GM21360 (cell line): ENCODE measurements at regions not wholly inside any gene's neighbourhood (a gene's known extent, or its start where the extent isn't known, plus 50 kb on each side); places are given as distances from the start of the nearest gene placed in this dataset.
"Not testable (repeated sequence)": the region's sequence is repeated elsewhere in the genome, so short reads cannot be mapped to it uniquely, and the experiment has no call there.

Experiments used
- ATAC-seq: cut with Tn5 transposase; IDR thresholded peaks from one replicate; pipeline ENCODE4 v1.9.1; 2021; ENCODE audit warnings: mild to moderate bottlenecking, moderate library complexity; ENCODE audit not compliant: unreplicated experiment

- no peak for ATAC-seq
Measured at GRCh38 chr9:11701706-11702105, 991.5 kb upstream of the TYRP1 start.

GRCh38 chr9:11702548-11702947 is 990.6 kb upstream of the TYRP1 start:
- no peak for ATAC-seq

- ATAC-seq = not testable (repeated sequence)
Measured at GRCh38 chr9:11704198-11704597, 989.0 kb upstream of the TYRP1 start.

GRCh38 chr9:11708899-11709298 is 984.3 kb upstream of the TYRP1 start:
- ATAC-seq = no peak

GRCh38 chr9:11709567-11709966 is 983.6 kb upstream of the TYRP1 start:
- no peak for ATAC-seq

- ATAC-seq = no peak
Measured at GRCh38 chr9:11713077-11713476, 980.1 kb upstream of the TYRP1 start.

- no peak for ATAC-seq
Measured at GRCh38 chr9:11722957-11723356, 970.2 kb upstream of the TYRP1 start.

- no peak for ATAC-seq
Measured at GRCh38 chr9:11726659-11727058, 966.5 kb upstream of the TYRP1 start.

- no peak for ATAC-seq
Measured at GRCh38 chr9:11735391-11735790, 957.8 kb upstream of the TYRP1 start.

GRCh38 chr9:11742471-11742870 is 950.7 kb upstream of the TYRP1 start:
- ATAC-seq = no peak

- ATAC-seq = no peak
Measured at GRCh38 chr9:11743356-11743755, 949.8 kb upstream of the TYRP1 start.

- no peak for ATAC-seq
Measured at GRCh38 chr9:11749396-11749795, 943.8 kb upstream of the TYRP1 start.

- no peak for ATAC-seq
Measured at GRCh38 chr9:11755951-11756350, 937.2 kb upstream of the TYRP1 start.

GRCh38 chr9:11757408-11757807 is 935.8 kb upstream of the TYRP1 start:
- ATAC-seq = no peak

- ATAC-seq = no peak
Measured at GRCh38 chr9:11758016-11758415, 935.2 kb upstream of the TYRP1 start.

GRCh38 chr9:11779971-11780370 is 913.2 kb upstream of the TYRP1 start:
- no peak for ATAC-seq

GRCh38 chr9:11792870-11793269 is 900.3 kb upstream of the TYRP1 start:
- no peak for ATAC-seq

- no peak for ATAC-seq
Measured at GRCh38 chr9:11794984-11795383, 898.2 kb upstream of the TYRP1 start.

- ATAC-seq = no peak
Measured at GRCh38 chr9:11805969-11806368, 887.2 kb upstream of the TYRP1 start.

GRCh38 chr9:11821306-11821975 is 871.7 kb upstream of the TYRP1 start:
- ATAC-seq = no peak

- ATAC-seq = no peak
Measured at GRCh38 chr9:11828201-11828600, 865.0 kb upstream of the TYRP1 start.

- no peak for ATAC-seq
Measured at GRCh38 chr9:11833056-11833455, 860.1 kb upstream of the TYRP1 start.

- no peak for ATAC-seq
Measured at GRCh38 chr9:11868795-11869194, 824.4 kb upstream of the TYRP1 start.
